ENCODE measurements at regions not wholly inside any gene's neighbourhood (a gene's known extent, or its start where the extent isn't known, plus 50 kb on each side); places are given as distances from the start of the nearest gene placed in this dataset.

DNA sequence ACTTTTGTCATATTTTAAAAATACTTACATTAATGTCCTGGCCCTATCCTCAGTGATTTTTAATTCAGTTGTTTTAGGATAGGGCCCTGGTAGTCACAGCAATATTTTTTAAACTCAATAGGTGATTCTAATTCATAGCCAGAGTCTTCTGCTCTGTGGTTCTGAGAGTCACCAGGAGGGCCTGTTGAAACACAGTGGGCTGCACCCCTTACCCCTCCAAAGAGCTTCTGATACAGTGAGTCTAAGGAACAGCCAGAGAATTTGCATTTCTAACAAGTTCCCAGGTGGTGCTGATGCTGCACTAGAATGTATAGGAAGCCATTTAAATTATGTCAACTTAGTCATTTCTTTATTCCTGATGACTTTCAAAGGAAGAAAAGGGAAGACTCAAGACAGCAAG, 458.3 kb upstream of the ARRDC3 start:
- intact Hi-C loops (cut with DNase I; ENCODE audit: low total_unique reads), result no loop called here
- in situ Hi-C loops (cut with MboI; ENCODE audit: low pct_ligation_motif_present in 1 of 4, low pct_unique_long_range_greater_than_20kb in 1 of 4, low sequenced_read_pairs in 3 of 4), result no loop called here
- no peaks in the 10 kb centered on the region for H3K36me3 ChIP-seq
- DNase-seq, result no peak
- H3K4me3 ChIP-seq, result no peak overlapping the region
- H3K9me3 ChIP-seq, result no peaks in the 10 kb centered on the region
- TF ChIP-seq POLR2A (IDR thresholded peaks at IDR 0.05), result no peak
- no peak for TF ChIP-seq CTCF (IDR thresholded peaks at IDR 0.05)
- H3K27ac ChIP-seq, result no peak overlapping the region
- H3K27me3 ChIP-seq, result no peaks in the 10 kb centered on the region
- no peaks in the 10 kb centered on the region for H3K4me1 ChIP-seq

- WGBS, 2 donors (ENCODE audit: low coverage in 1 of 2), result 73 to 76% methylated on average over 4 of the region's 4 CpGs
- Histone ChIP-seq H3K36me3 (no peaks in the 10 kb centered on the region), H3K4me3 (no peak overlapping the region), H3K27me3 (no peaks in the 10 kb centered on the region), H3K9me3 (no peaks in the 10 kb centered on the region), H3K4me1 (no peaks in the 10 kb centered on the region), H3K27ac (no peak overlapping the region)
- in situ Hi-C loops (cut with MboI; ENCODE audit: low pct_ligation_motif_present in 1 of 4, low pct_unique_long_range_greater_than_20kb in 1 of 4, low sequenced_read_pairs in 3 of 4) (no loop called here), intact Hi-C loops (cut with DNase I; ENCODE audit: low total_unique reads) (no loop called here)
- TF ChIP-seq POLR2A (IDR thresholded peaks at IDR 0.05), result no peak
- TF ChIP-seq CTCF (IDR thresholded peaks at IDR 0.05), result no peak
- no peak for TF ChIP-seq EP300 (IDR thresholded peaks at IDR 0.05; ENCODE audit: low read depth)
- no peak for TF ChIP-seq POLR2AphosphoS5 (IDR thresholded peaks at IDR 0.05)
- DNase-seq, result no peak
These were observed 457.3 kb upstream of the ARRDC3 start for GRCh38 chr5:91840412-91840811.

GRCh38 chr5:91839721-91840120, 456.6 kb upstream of the ARRDC3 start:
- WGBS, 2 donors (ENCODE audit: low coverage in 1 of 2), result 75 to 87% methylated on average over 4 of the region's 4 CpGs
- no peaks in the 10 kb centered on the region for H3K36me3 ChIP-seq
- H3K27me3 ChIP-seq, result no peaks in the 10 kb centered on the region
- TF ChIP-seq CTCF (IDR thresholded peaks at IDR 0.05), result no peak
- no peak for TF ChIP-seq POLR2AphosphoS5 (IDR thresholded peaks at IDR 0.05)
- TF ChIP-seq EP300 (IDR thresholded peaks at IDR 0.05; ENCODE audit: low read depth), result no peak
- TF ChIP-seq POLR2A (IDR thresholded peaks at IDR 0.05), result no peak
- DNase-seq, result no peak
- no peak overlapping the region for H3K4me3 ChIP-seq
- no peak overlapping the region for H3K27ac ChIP-seq
- H3K4me1 ChIP-seq, result no peaks in the 10 kb centered on the region
- in situ Hi-C loops (cut with MboI; ENCODE audit: low pct_ligation_motif_present in 1 of 4, low pct_unique_long_range_greater_than_20kb in 1 of 4, low sequenced_read_pairs in 3 of 4) (no loop called here), intact Hi-C loops (cut with DNase I; ENCODE audit: low total_unique reads) (no loop called here)
- no peaks in the 10 kb centered on the region for H3K9me3 ChIP-seq

GRCh38 chr5:91839233-91839632, 456.1 kb upstream of the ARRDC3 start:
- Histone ChIP-seq H3K27me3 (no peaks in the 10 kb centered on the region), H3K9me3 (no peaks in the 10 kb centered on the region), H3K4me3 (no peak overlapping the region), H3K27ac (no peak overlapping the region), H3K4me1 (no peaks in the 10 kb centered on the region), H3K36me3 (no peaks in the 10 kb centered on the region)
- intact Hi-C loops (cut with DNase I; ENCODE audit: low total_unique reads), result no loop called here
- in situ Hi-C loops (cut with MboI; ENCODE audit: low pct_ligation_motif_present in 1 of 4, low pct_unique_long_range_greater_than_20kb in 1 of 4, low sequenced_read_pairs in 3 of 4), result no loop called here
- no peak for TF ChIP-seq POLR2A (IDR thresholded peaks at IDR 0.05)
- TF ChIP-seq EP300 (IDR thresholded peaks at IDR 0.05; ENCODE audit: low read depth), result no peak
- no peak for TF ChIP-seq CTCF (IDR thresholded peaks at IDR 0.05)
- no peak for TF ChIP-seq POLR2AphosphoS5 (IDR thresholded peaks at IDR 0.05)
- 35 to 45% methylated on average over 2 of the region's 2 CpGs for WGBS, 2 donors (ENCODE audit: low coverage in 1 of 2)
- DNase-seq, result no peak
